ENCODE measurements at regions not wholly inside any gene's neighbourhood (a gene's known extent, or its start where the extent isn't known, plus 50 kb on each side); places are given as distances from the start of the nearest gene placed in this dataset.
"Not testable (repeated sequence)": the region's sequence is repeated elsewhere in the genome, so short reads cannot be mapped to it uniquely, and the experiment has no call there.

GRCh38 chr12:34223640-34224039, 201.3 kb downstream of the ALG10 start:
- no peak for DNase-seq (ENCODE audit: low spot score)

- not testable (repeated sequence) for DNase-seq (ENCODE audit: low spot score)
Observed at GRCh38 chr12:34226044-34226443, 203.7 kb downstream of the ALG10 start.

- DNase-seq (ENCODE audit: low spot score), result not testable (repeated sequence)
Observed at GRCh38 chr12:34228046-34228445, 205.8 kb downstream of the ALG10 start.

GRCh38 chr12:34229033-34229432, 206.7 kb downstream of the ALG10 start:
- not testable (repeated sequence) for DNase-seq (ENCODE audit: low spot score)

GRCh38 chr12:34233618-34234017, 211.3 kb downstream of the ALG10 start:
- DNase-seq (ENCODE audit: low spot score), result no peak

- DNase-seq (ENCODE audit: low spot score), result no peak
Observed at GRCh38 chr12:34236073-34236472, 213.8 kb downstream of the ALG10 start.

GRCh38 chr12:34244608-34245007, 222.3 kb downstream of the ALG10 start:
- DNase-seq (ENCODE audit: low spot score), result no peak

- DNase-seq (ENCODE audit: low spot score), result no peak
Observed at GRCh38 chr12:34249271-34249670, 227.0 kb downstream of the ALG10 start.

GRCh38 chr12:34251879-34252278, 229.6 kb downstream of the ALG10 start:
- not testable (repeated sequence) for DNase-seq (ENCODE audit: low spot score)

GRCh38 chr12:34253674-34254073, 231.4 kb downstream of the ALG10 start:
- DNase-seq (ENCODE audit: low spot score), result no peak

- DNase-seq (ENCODE audit: low spot score), result no peak
Observed at GRCh38 chr12:34257093-34257492, 234.8 kb downstream of the ALG10 start.

- not testable (repeated sequence) for DNase-seq (ENCODE audit: low spot score)
Observed at GRCh38 chr12:34262140-34262539, 239.8 kb downstream of the ALG10 start.

GRCh38 chr12:34264110-34264509, 241.8 kb downstream of the ALG10 start:
- DNase-seq (ENCODE audit: low spot score), result no peak

- DNase-seq (ENCODE audit: low spot score), result not testable (repeated sequence)
Observed at GRCh38 chr12:34273703-34274102, 251.4 kb downstream of the ALG10 start.

GRCh38 chr12:34275129-34275528, 252.8 kb downstream of the ALG10 start:
- DNase-seq (ENCODE audit: low spot score), result no peak

- DNase-seq (ENCODE audit: low spot score), result no peak
Observed at GRCh38 chr12:34286483-34286882, 264.2 kb downstream of the ALG10 start.

- no peak for DNase-seq (ENCODE audit: low spot score)
Observed at GRCh38 chr12:34286934-34287333, 264.6 kb downstream of the ALG10 start.

- no peak for DNase-seq (ENCODE audit: low spot score)
Observed at GRCh38 chr12:34287437-34287836, 265.1 kb downstream of the ALG10 start.

- no peak for DNase-seq (ENCODE audit: low spot score)
Observed at GRCh38 chr12:34287986-34288962, 266.0 kb downstream of the ALG10 start.

GRCh38 chr12:34288963-34289345, 266.7 kb downstream of the ALG10 start:
- no peak for DNase-seq (ENCODE audit: low spot score)

- no peak for DNase-seq (ENCODE audit: low spot score)
Observed at GRCh38 chr12:34289431-34290380, 267.4 kb downstream of the ALG10 start.

- DNase-seq (ENCODE audit: low spot score), result no peak
Observed at GRCh38 chr12:34290381-34290995, 268.2 kb downstream of the ALG10 start.

Measured in kidney tubule cell (primary cell).